Erythroblast (primary cell): ENCODE measurements at regions not wholly inside any gene's neighbourhood (a gene's known extent, or its start where the extent isn't known, plus 50 kb on each side); places are given as distances from the start of the nearest gene placed in this dataset.

ENCODE experiments used
- DNase-seq, 2 experiments: peaks; one replicate each; lab custom pipeline; 2025; lab: John Stamatoyannopoulos, UW
- GATA1 ChIP-seq: IDR thresholded peaks from 2 replicates; pipeline ENCODE4 v1.6.1; 2011; ENCODE audit warnings: low read depth, mild to moderate bottlenecking, control low read depth, low read length, moderate library complexity
- POLR2A ChIP-seq: IDR thresholded peaks from 2 replicates; pipeline ENCODE4 v1.6.1; 2011; ENCODE audit warnings: mild to moderate bottlenecking, low read length

DNA sequence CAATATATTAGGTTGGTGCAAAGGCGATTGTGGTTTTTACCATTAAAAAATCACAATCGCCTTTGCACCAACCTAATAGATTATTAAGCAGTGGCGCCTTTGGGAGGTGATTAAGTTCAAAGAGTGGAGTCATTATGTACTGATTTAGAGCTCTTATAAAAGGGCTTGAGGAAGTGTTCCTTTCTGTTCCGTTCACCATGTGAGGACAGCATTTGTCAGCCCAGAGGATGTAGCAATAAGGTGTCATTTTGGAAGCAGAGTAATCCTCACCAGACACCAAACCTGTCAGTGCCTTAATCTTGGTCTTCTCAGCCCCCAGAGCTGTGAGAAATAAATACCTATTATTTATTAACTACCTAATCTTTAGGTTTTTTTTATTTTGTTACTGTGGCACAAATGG, 542.1 kb upstream of the MAN1A1 start:
- no peak for DNase-seq
- TF ChIP-seq POLR2A (no peak), GATA1 (no peak)

DNA sequence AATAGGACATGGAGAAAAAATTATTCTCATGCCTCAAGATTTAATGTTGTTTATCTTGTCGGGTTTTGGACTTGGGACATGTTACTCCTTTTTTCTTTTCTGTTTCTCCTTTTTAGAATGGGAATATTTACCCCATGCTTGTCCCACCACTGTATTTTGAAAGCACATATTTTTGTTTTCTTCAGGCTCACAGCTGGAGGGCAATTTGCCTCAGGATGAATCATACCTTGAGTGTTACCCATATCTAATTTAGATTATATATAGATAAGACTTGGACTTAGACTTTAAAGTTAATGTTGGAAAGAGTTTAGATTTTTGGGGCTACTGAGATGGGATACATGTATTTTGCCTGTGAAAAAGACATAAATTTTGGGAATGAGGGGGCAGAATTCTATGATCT, 541.6 kb upstream of the MAN1A1 start:
- TF ChIP-seq POLR2A (no peak), GATA1 (no peak)
- no peak for DNase-seq

DNA sequence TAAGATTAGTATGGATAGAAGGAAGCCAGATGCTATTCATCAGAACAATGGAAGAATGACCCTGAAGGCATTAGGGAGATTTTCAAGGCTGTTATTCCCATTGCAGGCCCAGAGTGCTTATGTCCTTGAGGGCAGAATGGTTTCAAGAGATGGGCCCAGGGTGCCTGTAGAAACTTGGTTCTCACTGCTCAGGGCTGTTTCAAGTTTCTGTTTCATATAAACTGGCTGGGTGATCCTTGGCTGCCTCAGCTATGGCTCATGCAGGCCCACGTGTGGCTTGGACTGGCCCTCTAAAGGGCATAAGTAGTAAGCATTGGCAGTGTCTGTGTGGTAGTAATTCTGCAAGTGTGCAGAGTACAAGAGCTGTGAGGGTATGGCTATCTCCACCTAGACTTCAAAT, 540.9 kb upstream of the MAN1A1 start:
- no peak for DNase-seq
- TF ChIP-seq GATA1 (no peak), POLR2A (no peak)

DNA sequence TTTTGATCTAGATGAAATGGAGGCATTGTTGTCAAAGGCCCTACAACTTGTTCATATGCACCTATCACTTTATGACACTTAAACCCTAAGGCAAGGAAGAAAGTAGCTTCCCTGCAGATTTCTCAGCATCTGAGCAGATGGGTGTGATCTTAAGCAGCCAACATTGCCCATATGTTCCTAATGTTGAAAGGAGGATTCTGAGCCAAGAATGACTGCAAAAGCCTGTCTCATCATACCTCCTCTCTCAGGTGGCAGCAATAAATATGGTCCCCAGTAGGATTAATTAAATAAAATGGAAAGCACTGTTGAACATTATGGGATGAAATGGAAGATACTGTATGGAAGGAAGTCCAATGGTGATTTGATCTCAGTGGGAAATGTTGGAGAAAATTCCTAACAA, 538.1 kb upstream of the MAN1A1 start:
- no peak for DNase-seq
- no peak for TF ChIP-seq POLR2A

DNA sequence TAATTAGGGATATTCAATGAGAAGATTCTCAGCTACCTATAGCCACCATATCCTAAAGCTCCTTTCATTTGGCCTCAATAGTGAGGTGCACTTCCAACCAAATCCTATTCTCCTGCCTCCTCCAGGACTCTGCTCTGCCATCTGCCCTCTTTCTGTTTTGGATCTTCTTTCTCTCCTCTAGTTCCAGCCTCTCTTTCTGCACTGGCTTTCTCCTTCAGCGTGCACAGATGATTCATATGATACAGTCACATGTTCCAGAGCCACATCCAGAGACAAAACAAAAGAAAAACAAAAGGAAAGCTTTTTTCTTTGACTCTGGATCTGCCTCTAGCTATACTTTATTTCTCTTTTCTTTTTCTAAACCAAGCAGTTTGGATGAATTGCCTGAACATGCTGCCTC, 531.9 kb upstream of the MAN1A1 start:
- DNase-seq = no peak
- TF ChIP-seq POLR2A (no peak), GATA1 (no peak)

DNA sequence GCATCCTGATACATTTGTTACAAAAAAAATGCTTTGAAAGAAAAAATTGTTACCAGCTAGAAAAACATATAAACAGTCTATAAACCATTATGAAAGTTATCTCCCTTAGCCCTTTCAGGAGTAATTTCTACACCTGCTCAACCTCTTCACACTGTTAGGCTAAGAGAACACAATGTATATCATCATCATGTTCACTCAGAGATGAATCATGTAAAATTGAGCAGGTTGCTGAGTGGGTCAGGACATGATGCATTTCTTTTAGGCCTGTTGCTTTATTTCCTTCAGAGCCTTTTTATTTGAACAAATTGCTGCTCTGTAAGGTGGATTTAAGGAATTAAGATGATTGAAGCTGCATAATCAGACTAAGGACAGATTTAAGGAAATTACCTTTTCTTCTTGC, 531.3 kb upstream of the MAN1A1 start:
- TF ChIP-seq POLR2A (no peak), GATA1 (no peak)
- DNase-seq = no peak

DNA sequence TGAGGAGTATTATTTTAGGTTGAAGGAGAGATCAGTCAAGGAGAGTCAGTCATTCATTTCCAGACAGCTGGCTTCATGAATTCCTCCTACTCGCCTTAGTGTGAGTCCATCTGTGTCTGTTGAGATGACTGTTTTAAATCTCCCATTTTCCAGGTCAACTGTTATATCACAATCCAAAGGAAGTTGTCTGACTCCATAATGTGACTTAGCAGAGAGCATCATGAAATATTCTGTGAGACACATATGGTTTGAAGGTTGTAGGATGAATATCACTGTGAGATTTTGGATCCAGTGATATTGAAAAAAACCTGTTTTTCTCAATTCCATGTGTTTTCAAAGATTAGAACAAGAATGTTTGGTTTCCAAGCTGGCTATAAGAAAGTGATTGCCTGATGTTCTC, 530.2 kb upstream of the MAN1A1 start:
- TF ChIP-seq POLR2A (no peak), GATA1 (no peak)
- no peak for DNase-seq

DNA sequence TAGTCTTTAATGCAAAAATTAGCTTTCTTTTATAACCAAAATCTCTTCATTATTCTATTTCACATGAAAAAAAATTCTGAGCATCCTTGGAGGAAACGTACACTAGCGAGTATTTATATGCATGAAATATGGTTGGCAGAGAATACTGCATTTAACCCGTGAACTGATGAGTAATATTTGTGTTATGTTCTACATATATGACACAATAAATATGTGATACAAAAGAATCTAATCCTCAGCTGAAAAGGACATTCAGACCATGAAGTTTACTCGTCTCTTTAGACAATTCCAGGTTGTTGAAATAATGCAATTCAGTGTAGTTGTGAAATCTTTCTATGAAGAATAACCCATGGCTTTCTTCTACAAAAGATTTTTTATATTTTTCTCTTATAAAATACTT, 524.8 kb upstream of the MAN1A1 start:
- no peak for DNase-seq
- TF ChIP-seq POLR2A = no peak
- TF ChIP-seq GATA1 = no peak

DNA sequence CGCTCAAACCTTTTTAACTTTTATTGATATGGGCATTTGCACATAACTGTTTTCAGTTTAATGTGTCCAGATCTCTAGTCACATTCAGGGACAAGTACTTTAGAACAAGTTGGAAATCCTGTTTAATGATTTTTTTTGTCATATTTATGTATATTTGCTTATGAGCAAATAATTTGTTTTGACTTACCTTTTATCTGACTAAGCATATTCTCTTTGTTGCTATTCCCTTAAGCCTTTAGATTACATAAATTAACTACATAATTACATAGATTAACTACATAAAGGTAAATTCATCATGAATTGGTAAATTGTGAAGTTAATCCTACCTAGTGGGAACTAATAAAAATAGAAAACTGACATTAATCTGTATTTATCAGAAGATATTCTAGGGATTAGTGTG, 523.5 kb upstream of the MAN1A1 start:
- DNase-seq = no peak

DNA sequence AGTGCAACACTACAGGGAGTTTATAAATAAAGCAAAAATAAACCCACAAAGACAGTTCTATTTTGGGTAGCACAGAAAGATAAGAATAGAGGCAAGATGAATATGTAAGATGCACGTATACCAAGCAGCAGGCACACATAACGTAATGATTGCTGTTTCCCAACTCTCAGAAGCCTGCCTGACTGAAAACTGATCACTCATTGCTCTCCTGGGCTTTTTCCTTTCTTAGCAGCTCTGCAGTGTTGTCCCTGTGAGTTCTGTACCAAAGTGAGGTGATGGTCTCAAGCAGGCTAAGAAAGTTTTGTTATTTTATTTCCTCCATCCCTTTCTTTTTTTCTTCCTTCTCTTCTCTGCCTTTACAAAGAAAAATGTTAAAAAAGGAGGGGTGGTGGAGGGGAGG, 522.0 kb upstream of the MAN1A1 start:
- no peak for DNase-seq
- TF ChIP-seq GATA1 (no peak), POLR2A (no peak)

More for the DNA sequence above, 523.5 kb upstream of the MAN1A1 start:
- TF ChIP-seq GATA1 (no peak), POLR2A (no peak)

DNA sequence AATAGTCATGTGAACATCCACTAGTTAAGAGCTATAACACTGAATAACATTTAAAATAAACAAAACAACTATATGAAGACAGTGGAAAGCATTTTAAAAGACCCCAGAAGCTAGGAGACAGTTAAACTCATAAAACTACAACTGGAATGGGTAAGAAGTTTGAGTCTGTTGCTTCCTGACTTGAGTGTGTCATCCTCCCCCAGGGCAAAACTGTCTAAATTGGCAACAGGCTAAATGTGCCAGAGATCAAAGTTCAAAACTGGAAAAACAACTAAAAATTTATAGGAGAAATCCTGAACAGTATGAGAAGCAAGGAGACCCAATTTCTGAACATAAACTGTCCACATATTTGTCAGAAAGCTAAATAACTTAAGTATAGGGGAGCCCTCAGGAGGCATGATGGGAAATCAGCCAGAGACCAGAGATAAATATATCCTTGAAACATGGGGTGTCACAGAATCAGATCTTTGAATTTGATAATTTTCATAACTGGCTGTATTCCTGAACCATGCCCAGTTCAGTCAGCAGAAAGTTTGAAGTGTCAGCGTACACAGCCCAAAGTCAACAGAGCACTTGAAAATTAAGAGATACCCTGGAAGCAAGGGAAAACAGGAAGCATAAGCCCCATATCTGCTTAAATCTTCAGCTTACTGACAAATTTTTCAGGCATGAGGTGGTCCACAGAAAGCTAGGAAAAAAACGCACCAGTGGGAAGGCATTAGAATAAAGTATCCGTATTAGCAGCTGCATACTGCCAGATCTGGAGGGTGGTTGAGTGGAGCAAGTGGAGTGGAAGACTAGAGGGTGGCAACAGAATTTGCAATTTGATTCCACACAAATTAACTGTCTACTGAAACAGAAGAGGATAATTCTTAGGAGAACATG, 516.1 kb upstream of the MAN1A1 start:
- TF ChIP-seq GATA1 (no peak), POLR2A (no peak)
- DNase-seq = no peak

DNA sequence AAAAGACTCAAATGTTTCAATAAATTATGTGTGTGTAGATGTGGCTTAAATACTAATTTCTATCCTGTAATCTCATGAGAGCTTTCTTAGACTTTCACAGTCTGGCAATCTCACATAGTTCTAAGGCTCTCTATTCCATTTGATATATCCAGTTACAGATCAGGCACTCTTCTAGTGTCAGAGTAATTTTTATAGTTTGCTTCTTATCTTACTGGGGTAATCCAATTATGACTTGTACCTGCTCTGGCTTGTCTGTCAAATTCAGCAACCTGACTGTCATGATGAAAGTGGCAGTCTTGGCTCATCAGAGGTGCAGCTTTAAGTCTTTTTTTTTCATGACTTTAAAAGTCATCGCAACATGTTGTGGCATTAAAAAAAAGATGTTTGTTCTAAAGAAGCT, 513.2 kb upstream of the MAN1A1 start:
- DNase-seq = no peak
- TF ChIP-seq GATA1 (no peak), POLR2A (no peak)

DNA sequence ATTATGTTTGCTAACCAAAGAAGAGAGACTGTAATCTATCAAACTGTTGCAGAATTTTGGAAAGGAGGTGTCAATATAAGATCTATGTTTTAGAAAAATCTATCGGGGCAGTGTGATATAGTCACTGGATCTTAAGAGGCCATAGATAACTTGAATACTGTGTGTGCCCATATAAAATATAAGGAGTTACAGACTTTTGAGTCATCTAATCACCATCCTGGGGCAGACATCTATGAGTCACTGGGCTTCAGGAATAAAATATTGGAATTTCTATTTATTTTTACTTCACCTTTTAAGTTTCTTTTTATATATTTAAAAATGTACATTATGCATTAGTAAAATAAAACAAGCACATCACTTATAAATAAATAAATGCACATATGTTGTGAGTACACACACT, 509.3 kb upstream of the MAN1A1 start:
- no peak for TF ChIP-seq GATA1
- TF ChIP-seq POLR2A = no peak
- DNase-seq = no peak

DNA sequence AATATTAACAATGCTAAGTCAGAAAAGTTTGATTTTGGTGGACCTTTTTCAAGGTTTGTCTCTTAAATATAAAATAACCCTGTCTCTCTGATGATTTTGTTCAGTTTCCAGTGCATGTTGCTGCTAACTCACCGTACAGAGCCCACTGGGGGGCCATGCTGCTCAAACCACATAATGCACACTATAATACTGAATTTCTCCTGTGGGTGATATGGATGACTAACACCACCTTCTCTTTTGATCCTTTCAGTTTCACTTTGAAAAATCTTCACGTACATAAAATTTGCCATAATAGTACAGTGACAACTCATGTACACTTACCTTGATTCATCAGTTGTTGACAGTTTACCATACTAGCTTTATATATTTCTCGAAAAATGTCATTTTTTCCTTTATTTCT, 506.6 kb upstream of the MAN1A1 start:
- no peak for TF ChIP-seq POLR2A
- TF ChIP-seq GATA1 = no peak
- DNase-seq = peak in 1 of 2 experiments; percentile 5

DNA sequence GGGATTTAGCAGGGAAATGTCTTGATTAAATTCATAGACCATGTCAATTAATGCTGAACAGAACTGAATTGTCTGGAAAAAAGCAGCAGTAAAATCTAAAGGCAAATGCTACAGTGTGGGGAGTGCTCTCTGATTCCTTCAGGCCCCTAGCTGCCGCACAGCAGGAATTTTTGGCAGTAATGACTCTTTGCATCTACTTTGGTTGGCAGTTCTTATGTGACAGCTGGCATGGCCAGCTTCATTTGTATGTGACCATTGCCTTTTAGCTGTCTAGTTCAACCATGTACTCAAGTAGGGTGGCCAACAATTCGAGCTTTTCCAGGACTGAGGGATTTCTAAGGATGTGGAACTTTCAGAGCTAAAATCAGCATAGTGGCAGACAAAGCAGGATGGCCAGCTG, 499.1 kb upstream of the MAN1A1 start:
- DNase-seq = peak in 1 of 2 experiments; percentile 1
- no peak for TF ChIP-seq GATA1
- no peak for TF ChIP-seq POLR2A

DNA sequence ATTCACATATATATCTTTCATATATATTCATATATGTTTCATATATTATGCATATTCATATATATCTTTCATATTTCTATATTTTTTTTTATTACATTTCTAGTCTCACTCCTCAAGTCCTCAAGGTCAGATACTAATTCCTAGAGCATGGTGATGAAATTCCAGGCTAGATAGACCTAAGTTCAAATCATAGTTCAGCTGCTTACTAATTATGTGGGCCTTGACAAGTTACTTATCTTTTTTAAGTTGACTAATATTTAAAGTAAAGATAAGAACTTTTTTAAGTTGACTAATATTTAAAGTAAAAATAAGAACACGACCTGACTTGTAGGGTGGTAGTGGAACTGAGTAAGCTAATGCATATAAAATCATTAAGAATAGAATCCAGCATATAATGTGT, 495.6 kb upstream of the MAN1A1 start:
- TF ChIP-seq POLR2A (no peak), GATA1 (no peak)
- DNase-seq = no peak
